ENCODE measurements at regions not wholly inside any gene's neighbourhood (a gene's known extent, or its start where the extent isn't known, plus 50 kb on each side); places are given as distances from the start of the nearest gene placed in this dataset.

DNA sequence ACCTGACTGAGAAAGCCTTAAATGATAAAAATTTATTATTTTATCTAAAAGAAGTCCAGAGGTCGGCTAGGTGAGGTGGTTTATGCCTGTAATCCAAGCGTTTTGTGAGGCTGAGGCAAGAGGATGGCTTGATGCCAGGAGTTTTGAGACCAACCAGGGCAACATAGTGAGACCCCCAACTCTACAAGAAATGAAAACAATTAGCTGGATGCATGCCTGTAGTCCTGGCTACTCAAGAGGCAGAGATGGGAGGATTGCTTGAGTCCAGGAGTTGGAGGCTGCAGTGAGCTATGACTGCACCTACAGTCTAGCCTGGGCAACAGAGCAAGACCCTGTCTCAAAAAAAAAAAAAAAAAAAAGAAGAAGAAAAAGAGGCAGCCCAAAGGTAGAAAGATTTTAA, 179.9 kb upstream of the KIF2A start:
- no peak for FAIRE-seq
- intact Hi-C loops (cut with DNase I): no loop called here

DNA sequence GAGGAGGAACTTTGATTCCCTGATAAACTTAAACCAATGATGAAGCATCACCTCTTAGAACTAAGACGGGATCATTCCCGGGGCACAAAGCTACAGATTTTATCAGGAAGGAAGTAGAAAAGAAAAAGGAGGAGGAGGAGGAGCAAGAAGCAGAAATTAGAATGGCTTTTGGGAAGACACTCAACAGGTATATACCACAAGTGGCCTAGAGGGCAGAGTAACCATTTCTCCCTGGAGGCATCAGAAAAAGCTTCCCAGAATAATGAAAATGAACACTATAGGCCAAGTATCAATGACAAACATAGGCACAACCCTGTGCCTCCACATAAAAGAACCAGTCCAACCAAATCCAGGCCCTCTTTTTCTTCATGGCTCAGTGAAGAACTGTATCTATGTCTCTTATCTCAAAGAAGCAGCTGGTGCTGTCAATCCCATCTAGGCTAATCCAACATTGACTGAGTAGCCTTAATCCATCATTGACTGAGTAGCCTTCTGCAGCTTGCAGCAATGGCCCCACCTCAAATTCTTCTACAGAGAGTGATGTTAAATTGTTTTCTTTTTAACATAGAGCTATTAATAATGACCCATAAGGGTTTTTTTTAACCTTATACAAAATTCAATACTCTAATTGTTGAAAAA, 178.8 kb upstream of the KIF2A start:
- no peaks in the 10 kb centered on the region for H3K27me3 ChIP-seq (ENCODE audit: control insufficient read depth, insufficient read depth, low read length)

More for the DNA sequence above, 179.9 kb upstream of the KIF2A start:
- no peaks in the 10 kb centered on the region for H3K4me1 ChIP-seq (ENCODE audit: control insufficient read depth in 2 of 3, insufficient read depth in 2 of 3, low read depth in 1 of 3, low read length in 3 of 3)
- H3K9ac ChIP-seq (ENCODE audit: low read length in 3 of 3): no peak overlapping the region
- no peaks in the 10 kb centered on the region for H3K9me3 ChIP-seq (ENCODE audit: control insufficient read depth in 2 of 3, insufficient read depth in 1 of 3, low read length in 3 of 3)
- DNase-seq: no peak
- no peaks in the 10 kb centered on the region for H3K27me3 ChIP-seq (ENCODE audit: control insufficient read depth, insufficient read depth, low read length)
- no peak overlapping the region for H3K4me3 ChIP-seq (ENCODE audit: low read length in 3 of 3)
- H3K27ac ChIP-seq (ENCODE audit: low read depth in 2 of 2, low read length in 2 of 2): no peak overlapping the region
- H3K36me3 ChIP-seq (ENCODE audit: control insufficient read depth in 2 of 3, insufficient read depth in 3 of 3, low read length in 3 of 3): no peaks in the 10 kb centered on the region
- TF ChIP-seq, protein P1, sequence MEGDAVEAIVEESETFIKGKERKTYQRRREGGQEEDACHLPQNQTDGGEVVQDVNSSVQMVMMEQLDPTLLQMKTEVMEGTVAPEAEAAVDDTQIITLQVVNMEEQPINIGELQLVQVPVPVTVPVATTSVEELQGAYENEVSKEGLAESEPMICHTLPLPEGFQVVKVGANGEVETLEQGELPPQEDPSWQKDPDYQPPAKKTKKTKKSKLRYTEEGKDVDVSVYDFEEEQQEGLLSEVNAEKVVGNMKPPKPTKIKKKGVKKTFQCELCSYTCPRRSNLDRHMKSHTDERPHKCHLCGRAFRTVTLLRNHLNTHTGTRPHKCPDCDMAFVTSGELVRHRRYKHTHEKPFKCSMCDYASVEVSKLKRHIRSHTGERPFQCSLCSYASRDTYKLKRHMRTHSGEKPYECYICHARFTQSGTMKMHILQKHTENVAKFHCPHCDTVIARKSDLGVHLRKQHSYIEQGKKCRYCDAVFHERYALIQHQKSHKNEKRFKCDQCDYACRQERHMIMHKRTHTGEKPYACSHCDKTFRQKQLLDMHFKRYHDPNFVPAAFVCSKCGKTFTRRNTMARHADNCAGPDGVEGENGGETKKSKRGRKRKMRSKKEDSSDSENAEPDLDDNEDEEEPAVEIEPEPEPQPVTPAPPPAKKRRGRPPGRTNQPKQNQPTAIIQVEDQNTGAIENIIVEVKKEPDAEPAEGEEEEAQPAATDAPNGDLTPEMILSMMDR (IDR thresholded peaks at IDR 0.05; ENCODE audit: borderline replicate concordance, extremely low read depth, insufficient read depth): no peak

DNA sequence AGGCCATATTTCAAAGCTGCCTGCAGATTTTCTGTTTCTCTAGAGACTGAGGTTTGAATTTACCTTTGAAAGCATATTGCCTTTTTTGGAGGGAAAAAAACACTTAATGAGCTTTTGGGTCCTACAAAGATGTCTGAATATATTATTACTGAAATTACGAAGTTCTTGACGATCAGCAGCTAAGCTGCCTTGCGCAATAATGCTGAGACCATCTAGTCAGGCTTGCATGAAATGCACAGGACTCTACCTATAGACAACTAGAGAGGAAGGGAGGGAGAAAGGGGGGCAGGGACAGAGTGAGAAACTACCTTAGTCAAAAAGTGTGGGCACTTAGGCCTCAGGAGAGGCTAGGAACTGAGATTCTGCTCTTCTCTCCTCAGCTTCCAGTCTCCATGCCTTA, 175.9 kb upstream of the KIF2A start:
- no peak overlapping the region for H3K9ac ChIP-seq (ENCODE audit: low read length in 3 of 3)
- FAIRE-seq (no peak), DNase-seq (no peak)
- no peaks in the 10 kb centered on the region for H3K9me3 ChIP-seq (ENCODE audit: control insufficient read depth in 2 of 3, insufficient read depth in 1 of 3, low read length in 3 of 3)
- TF ChIP-seq, protein P1 (IDR thresholded peaks at IDR 0.05; ENCODE audit: borderline replicate concordance, extremely low read depth, insufficient read depth): no peak
- no peaks in the 10 kb centered on the region for H3K36me3 ChIP-seq (ENCODE audit: control insufficient read depth in 2 of 3, insufficient read depth in 3 of 3, low read length in 3 of 3)
- intact Hi-C loops (cut with DNase I): no loop called here
- no peaks in the 10 kb centered on the region for H3K27me3 ChIP-seq (ENCODE audit: control insufficient read depth, insufficient read depth, low read length)
- no peaks in the 10 kb centered on the region for H3K4me1 ChIP-seq (ENCODE audit: control insufficient read depth in 2 of 3, insufficient read depth in 2 of 3, low read depth in 1 of 3, low read length in 3 of 3)
- H3K27ac ChIP-seq (ENCODE audit: low read depth in 2 of 2, low read length in 2 of 2): no peak overlapping the region
- no peak overlapping the region for H3K4me3 ChIP-seq (ENCODE audit: low read length in 3 of 3)

More for the DNA sequence above, 178.8 kb upstream of the KIF2A start:
- no peaks in the 10 kb centered on the region for H3K36me3 ChIP-seq (ENCODE audit: control insufficient read depth in 2 of 3, insufficient read depth in 3 of 3, low read length in 3 of 3)
- intact Hi-C loops (cut with DNase I): no loop called here
- H3K27ac ChIP-seq (ENCODE audit: low read depth in 2 of 2, low read length in 2 of 2): no peak overlapping the region
- no peaks in the 10 kb centered on the region for H3K9me3 ChIP-seq (ENCODE audit: control insufficient read depth in 2 of 3, insufficient read depth in 1 of 3, low read length in 3 of 3)
- DNase-seq (no peak), FAIRE-seq (no peak)
- TF ChIP-seq, protein P1 (IDR thresholded peaks at IDR 0.05; ENCODE audit: borderline replicate concordance, extremely low read depth, insufficient read depth): no peak
- no peak overlapping the region for H3K9ac ChIP-seq (ENCODE audit: low read length in 3 of 3)
- H3K4me1 ChIP-seq (ENCODE audit: control insufficient read depth in 2 of 3, insufficient read depth in 2 of 3, low read depth in 1 of 3, low read length in 3 of 3): no peaks in the 10 kb centered on the region
- no peak overlapping the region for H3K4me3 ChIP-seq (ENCODE audit: low read length in 3 of 3)

DNA sequence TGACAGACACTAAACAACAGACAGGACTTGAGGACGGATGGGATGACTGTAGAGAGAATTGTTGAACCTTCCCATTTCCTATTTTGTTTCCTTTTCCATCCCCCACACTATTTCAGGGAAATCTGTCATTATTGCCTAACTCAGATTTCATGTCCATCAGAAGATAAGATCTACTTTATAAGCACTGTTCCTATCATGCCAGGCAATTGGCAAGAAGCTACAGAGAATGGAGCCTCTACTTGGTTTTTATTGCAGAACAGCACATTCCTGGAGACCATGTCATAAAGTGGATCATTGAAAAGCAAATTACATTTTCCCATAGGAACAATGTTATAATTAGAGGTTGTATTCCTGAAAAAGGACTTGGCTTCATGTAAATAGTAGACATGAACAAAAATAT, 173.7 kb upstream of the KIF2A start:
- H3K27ac ChIP-seq (ENCODE audit: low read depth in 2 of 2, low read length in 2 of 2): no peak overlapping the region
- TF ChIP-seq, protein P1 (IDR thresholded peaks at IDR 0.05; ENCODE audit: borderline replicate concordance, extremely low read depth, insufficient read depth): no peak
- no peak overlapping the region for H3K4me3 ChIP-seq (ENCODE audit: low read length in 3 of 3)
- no peaks in the 10 kb centered on the region for H3K4me1 ChIP-seq (ENCODE audit: control insufficient read depth in 2 of 3, insufficient read depth in 2 of 3, low read depth in 1 of 3, low read length in 3 of 3)
- no peaks in the 10 kb centered on the region for H3K27me3 ChIP-seq (ENCODE audit: control insufficient read depth, insufficient read depth, low read length)
- H3K9ac ChIP-seq (ENCODE audit: low read length in 3 of 3): no peak overlapping the region
- DNase-seq (no peak), FAIRE-seq (no peak)
- H3K36me3 ChIP-seq (ENCODE audit: control insufficient read depth in 2 of 3, insufficient read depth in 3 of 3, low read length in 3 of 3): no peaks in the 10 kb centered on the region
- intact Hi-C loops (cut with DNase I): no loop called here
- no peaks in the 10 kb centered on the region for H3K9me3 ChIP-seq (ENCODE audit: control insufficient read depth in 2 of 3, insufficient read depth in 1 of 3, low read length in 3 of 3)

All from kidney (tissue), 13 donors.